PC-3 (cell line): ENCODE measurements at regions not wholly inside any gene's neighbourhood (a gene's known extent, or its start where the extent isn't known, plus 50 kb on each side); places are given as distances from the start of the nearest gene placed in this dataset.

Source experiments
- EZH2 ChIP-seq: fragments of 300-600 bp; sonication (generic); IDR thresholded peaks from one replicate; pipeline ENCODE4 v1.6.1; 2017; ENCODE audit warnings: antibody characterized with exemption, mild to moderate bottlenecking, low read length; ENCODE audit not compliant: unreplicated experiment
- TF ChIP-seq, protein P1 (sequence below): fragments of 300-600 bp; sonication (generic); conservative IDR thresholded peaks from 2 replicates; pipeline ENCODE4 v1.5.1; 2017; ENCODE audit warnings: antibody characterized with exemption, low read depth, mild to moderate bottlenecking, low read length

GRCh38 chr4:43148481-43148880 lies 256.0 kb downstream of the GRXCR1 start:
- no peak for TF ChIP-seq EZH2
- TF ChIP-seq, protein P1, sequence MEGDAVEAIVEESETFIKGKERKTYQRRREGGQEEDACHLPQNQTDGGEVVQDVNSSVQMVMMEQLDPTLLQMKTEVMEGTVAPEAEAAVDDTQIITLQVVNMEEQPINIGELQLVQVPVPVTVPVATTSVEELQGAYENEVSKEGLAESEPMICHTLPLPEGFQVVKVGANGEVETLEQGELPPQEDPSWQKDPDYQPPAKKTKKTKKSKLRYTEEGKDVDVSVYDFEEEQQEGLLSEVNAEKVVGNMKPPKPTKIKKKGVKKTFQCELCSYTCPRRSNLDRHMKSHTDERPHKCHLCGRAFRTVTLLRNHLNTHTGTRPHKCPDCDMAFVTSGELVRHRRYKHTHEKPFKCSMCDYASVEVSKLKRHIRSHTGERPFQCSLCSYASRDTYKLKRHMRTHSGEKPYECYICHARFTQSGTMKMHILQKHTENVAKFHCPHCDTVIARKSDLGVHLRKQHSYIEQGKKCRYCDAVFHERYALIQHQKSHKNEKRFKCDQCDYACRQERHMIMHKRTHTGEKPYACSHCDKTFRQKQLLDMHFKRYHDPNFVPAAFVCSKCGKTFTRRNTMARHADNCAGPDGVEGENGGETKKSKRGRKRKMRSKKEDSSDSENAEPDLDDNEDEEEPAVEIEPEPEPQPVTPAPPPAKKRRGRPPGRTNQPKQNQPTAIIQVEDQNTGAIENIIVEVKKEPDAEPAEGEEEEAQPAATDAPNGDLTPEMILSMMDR = no peak
